ENCODE measurements at regions not wholly inside any gene's neighbourhood (a gene's known extent, or its start where the extent isn't known, plus 50 kb on each side); places are given as distances from the start of the nearest gene placed in this dataset.

- TF ChIP-seq CTCF (IDR thresholded peaks at IDR 0.05) (no peak), EZH2 (IDR thresholded peaks at IDR 0.05) (no peak), EZH2phosphoT487 (IDR thresholded peaks at IDR 0.05) (no peak)
Observed at GRCh38 chr2:16899958-16900357, 234.3 kb upstream of the CYRIA start.

Measured in neural progenitor cell (in vitro differentiated cells).